ENCODE measurements at regions not wholly inside any gene's neighbourhood (a gene's known extent, or its start where the extent isn't known, plus 50 kb on each side); places are given as distances from the start of the nearest gene placed in this dataset.

DNA sequence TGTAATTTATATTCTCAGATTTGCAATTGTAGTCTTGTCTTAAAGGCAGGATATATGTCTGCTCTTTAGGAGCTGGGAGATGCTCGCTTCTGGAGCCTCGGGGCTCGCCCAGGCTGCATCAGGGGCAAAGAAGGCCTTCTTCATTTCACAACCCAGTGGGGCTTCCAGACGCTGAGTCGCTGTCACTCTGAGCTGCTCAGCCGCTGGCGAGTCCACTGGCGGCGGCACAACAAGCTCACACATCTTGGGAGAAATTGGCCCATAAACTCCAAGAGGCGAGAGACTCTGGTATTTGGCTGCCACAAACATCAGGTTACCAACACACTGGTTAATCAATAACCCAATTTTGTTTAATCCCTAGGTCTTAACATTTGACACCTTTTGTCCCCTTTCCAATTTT, 216.6 kb downstream of the ATG4C start:
- no peaks in the 10 kb centered on the region for H3K4me1 Mint-ChIP-seq (ENCODE audit: low read depth)
- peaks cover 11% of the 10 kb centered on the region for H3K27me3 Mint-ChIP-seq
- H3K9me3 Mint-ChIP-seq, result no peaks in the 10 kb centered on the region
- no peaks in the 10 kb centered on the region for H3K36me3 Mint-ChIP-seq (ENCODE audit: low read depth)
- no peak overlapping the region for H3K4me3 Mint-ChIP-seq
- H3K27ac Mint-ChIP-seq, result no peak overlapping the region
- DNase-seq, result no peak

DNA sequence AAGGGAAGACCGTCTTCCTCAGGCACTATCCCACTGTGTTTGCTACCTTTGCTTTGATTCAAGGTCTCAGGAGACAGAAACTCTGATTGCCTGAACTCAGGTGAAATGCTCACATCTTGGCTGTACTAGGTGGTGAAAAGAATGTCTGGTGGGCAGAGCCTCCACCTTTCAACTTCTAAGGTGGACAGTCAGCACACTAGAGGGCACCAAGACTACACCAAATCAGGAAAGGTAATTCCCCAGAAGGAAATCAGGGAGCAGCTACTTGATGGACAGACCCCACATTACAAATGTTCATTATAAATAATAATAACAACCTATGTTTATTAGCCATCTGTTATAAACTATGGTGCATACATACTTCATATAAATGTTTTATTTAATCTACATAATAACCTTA, 220.9 kb downstream of the ATG4C start:
- H3K27me3 Mint-ChIP-seq, result peaks cover 3% of the 10 kb centered on the region
- no peak overlapping the region for H3K27ac Mint-ChIP-seq
- H3K4me3 Mint-ChIP-seq, result no peak overlapping the region
- DNase-seq, result no peak
- H3K4me1 Mint-ChIP-seq (ENCODE audit: low read depth), result no peaks in the 10 kb centered on the region
- no peaks in the 10 kb centered on the region for H3K9me3 Mint-ChIP-seq
- no peaks in the 10 kb centered on the region for H3K36me3 Mint-ChIP-seq (ENCODE audit: low read depth)

DNA sequence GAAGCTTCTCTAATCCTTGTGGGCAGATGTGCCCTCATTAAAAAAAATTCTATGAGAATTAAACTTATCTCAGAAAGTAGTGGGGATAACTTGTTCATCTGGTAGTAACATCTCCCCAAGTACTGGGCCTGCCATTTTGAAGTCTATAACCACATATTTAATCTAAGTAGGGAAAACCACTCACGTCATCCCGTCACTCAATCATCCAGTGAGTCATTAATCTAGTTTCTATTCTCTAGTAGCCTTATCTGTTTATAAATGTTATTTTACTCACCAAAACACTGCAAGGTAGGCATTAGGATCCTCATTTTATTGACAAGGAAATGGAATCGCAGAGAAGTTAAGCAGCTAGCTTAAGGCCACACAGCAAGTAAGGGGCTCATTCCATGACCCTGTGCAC, 221.9 kb downstream of the ATG4C start:
- H3K4me3 Mint-ChIP-seq, result no peak overlapping the region
- no peak for DNase-seq
- H3K27ac Mint-ChIP-seq, result no peak overlapping the region
- H3K9me3 Mint-ChIP-seq, result no peaks in the 10 kb centered on the region
- H3K4me1 Mint-ChIP-seq (ENCODE audit: low read depth), result no peaks in the 10 kb centered on the region
- no peaks in the 10 kb centered on the region for H3K36me3 Mint-ChIP-seq (ENCODE audit: low read depth)
- H3K27me3 Mint-ChIP-seq, result peaks cover 3% of the 10 kb centered on the region

DNA sequence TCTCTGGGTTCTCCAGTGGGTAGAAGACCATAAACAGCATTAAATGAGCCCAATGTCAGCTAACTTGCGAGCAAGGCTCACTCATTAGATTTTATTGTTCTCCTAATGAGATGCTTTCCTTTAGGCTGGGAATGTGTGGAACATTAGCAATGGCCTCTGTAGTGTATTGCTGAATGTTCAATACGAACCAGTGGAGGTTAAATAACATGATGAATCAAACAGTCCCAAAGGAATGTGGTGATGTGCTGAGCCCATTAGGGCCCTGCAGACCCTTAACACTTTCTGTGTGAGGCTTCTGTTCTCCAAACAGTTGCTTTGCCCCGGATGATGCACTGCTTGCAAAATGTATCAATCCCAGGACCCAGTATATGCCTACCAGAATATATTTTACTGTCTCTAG, 225.5 kb downstream of the ATG4C start:
- no peaks in the 10 kb centered on the region for H3K4me1 Mint-ChIP-seq (ENCODE audit: low read depth)
- H3K27me3 Mint-ChIP-seq, result no peaks in the 10 kb centered on the region
- no peak overlapping the region for H3K4me3 Mint-ChIP-seq
- H3K9me3 Mint-ChIP-seq, result no peaks in the 10 kb centered on the region
- H3K27ac Mint-ChIP-seq, result no peak overlapping the region
- no peaks in the 10 kb centered on the region for H3K36me3 Mint-ChIP-seq (ENCODE audit: low read depth)
- DNase-seq, result no peak

DNA sequence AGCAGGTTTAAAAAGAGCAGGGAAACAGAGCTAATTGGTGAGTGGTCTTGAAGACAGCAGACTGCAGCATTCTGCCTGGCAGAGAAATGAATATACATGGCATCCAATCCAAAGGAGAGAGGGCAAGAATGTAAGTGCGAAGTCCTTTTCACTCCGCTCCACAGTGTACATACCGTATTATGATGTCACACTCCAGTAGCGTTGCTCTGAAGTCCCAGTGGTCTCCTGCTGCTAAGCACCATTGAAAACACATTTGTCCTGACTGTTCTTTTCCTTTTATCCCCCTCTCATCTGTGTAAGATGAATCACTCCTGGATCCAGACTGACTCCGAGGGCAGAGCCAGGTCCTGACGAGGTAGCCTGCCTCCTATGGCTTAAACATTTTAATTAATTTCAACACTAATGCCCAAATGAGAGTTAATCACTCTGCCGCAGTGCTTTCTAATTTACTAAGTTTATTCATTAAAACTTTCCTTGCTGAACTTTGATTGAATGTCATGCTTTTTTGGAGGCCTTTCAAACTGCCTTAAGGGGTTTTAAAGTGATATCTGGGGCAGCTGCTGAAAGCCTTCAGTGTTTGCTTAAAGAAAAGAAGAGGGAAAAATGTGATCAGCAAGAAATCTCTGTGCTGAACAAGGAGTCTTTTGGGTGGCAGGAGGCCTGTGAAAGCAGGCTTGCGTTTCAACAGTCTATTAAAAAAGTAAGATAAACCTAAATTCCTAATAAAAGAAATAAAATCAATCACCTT, 227.2 kb downstream of the ATG4C start:
- no peak for DNase-seq
- no peaks in the 10 kb centered on the region for H3K4me1 Mint-ChIP-seq (ENCODE audit: low read depth)
- no peak overlapping the region for H3K4me3 Mint-ChIP-seq
- H3K27me3 Mint-ChIP-seq, result no peaks in the 10 kb centered on the region
- no peaks in the 10 kb centered on the region for H3K9me3 Mint-ChIP-seq
- H3K27ac Mint-ChIP-seq, result no peak overlapping the region
- no peaks in the 10 kb centered on the region for H3K36me3 Mint-ChIP-seq (ENCODE audit: low read depth)

DNA sequence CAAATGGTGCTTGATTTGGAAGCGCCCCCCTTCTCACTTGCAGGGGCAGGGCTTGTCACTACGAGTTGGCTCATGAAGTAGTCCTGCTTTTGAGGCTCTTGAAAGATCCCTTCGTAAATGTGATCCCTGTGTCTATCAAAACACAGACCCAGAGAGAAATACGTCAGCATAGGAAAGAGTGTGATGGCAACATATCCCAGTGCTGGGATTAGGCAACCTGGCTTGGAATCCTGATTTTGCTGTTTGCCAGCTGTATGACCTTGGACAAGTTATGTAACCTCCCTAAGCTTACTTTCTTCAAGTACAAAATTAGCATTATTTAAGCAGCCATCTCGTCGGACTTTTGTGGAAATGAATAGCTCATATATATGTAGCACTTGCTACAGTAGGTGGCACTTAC, 228.4 kb downstream of the ATG4C start:
- Mint-ChIP-seq H3K36me3 (ENCODE audit: low read depth) (no peaks in the 10 kb centered on the region), H3K27ac (no peak overlapping the region), H3K9me3 (no peaks in the 10 kb centered on the region), H3K4me1 (ENCODE audit: low read depth) (no peaks in the 10 kb centered on the region), H3K4me3 (no peak overlapping the region), H3K27me3 (peaks cover 7% of the 10 kb centered on the region)
- no peak for DNase-seq

DNA sequence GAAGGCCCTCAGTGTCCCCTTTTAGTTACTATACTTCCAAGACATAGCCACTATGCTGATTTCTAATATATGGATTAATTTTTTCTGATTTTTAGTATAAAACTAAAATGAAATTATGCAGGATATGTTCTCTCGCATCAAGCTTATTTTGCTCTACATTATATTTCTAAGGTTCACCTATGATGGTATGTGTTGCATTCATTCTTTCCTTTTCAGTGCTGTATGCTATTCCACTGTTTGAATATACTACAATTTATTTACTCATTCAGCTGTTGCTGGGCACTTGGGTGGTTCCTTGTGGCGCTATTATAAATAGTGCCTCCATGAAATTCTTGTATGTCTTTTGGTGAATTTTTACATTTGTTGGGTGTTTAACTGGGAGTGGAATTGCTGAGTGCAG, 230.3 kb downstream of the ATG4C start:
- Mint-ChIP-seq H3K4me3 (no peak overlapping the region), H3K9me3 (no peaks in the 10 kb centered on the region), H3K27ac (no peak overlapping the region), H3K27me3 (peaks cover 8% of the 10 kb centered on the region), H3K4me1 (ENCODE audit: low read depth) (no peaks in the 10 kb centered on the region), H3K36me3 (ENCODE audit: low read depth) (no peaks in the 10 kb centered on the region)
- no peak for DNase-seq

DNA sequence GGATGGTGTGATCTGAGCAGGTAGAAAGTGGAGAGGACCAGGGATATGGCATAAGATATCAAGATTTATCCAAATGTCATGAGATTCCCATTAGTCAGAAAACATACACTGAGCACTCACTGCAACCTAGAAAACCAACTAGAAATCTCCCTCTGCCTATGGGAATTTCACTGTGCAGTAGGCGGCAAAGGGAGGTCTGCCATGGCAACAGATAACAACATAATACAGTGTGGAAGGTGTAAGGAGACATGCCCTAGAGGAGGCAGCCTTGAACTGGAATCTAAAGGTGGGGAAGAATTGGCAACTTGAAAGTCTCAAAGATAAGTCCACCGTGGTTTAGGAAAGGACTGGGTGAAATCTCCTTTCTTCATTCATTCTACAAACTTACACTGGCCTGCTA, 238.4 kb downstream of the ATG4C start:
- H3K9me3 Mint-ChIP-seq, result peaks cover 3% of the 10 kb centered on the region
- no peak for DNase-seq
- H3K4me3 Mint-ChIP-seq, result no peak overlapping the region
- H3K4me1 Mint-ChIP-seq (ENCODE audit: low read depth), result no peaks in the 10 kb centered on the region
- no peaks in the 10 kb centered on the region for H3K36me3 Mint-ChIP-seq (ENCODE audit: low read depth)
- H3K27me3 Mint-ChIP-seq, result peaks cover 4% of the 10 kb centered on the region
- H3K27ac Mint-ChIP-seq, result no peak overlapping the region

DNA sequence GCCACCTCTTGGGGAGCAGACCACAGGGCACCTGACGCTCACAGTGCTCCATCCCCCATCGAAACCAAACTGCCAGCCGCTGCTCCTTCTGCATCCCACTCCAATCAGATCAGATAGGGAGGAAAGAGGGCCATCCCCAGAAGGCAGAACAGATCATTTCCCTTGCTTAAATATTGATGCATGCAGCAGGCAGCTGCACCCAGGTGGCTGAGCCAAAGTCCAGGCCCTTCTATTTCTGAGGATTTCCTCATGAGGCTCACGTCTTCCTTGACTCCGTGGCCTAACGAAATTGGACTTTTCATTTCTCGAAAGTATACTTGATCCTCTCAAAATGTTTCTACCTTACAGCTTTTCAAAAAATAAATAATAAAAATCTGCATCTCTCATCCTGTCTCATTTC, 239.2 kb downstream of the ATG4C start:
- Mint-ChIP-seq H3K27ac (no peak overlapping the region), H3K4me3 (no peak overlapping the region), H3K27me3 (peaks cover 3% of the 10 kb centered on the region), H3K36me3 (ENCODE audit: low read depth) (no peaks in the 10 kb centered on the region), H3K4me1 (ENCODE audit: low read depth) (no peaks in the 10 kb centered on the region), H3K9me3 (peaks cover 3% of the 10 kb centered on the region)
- DNase-seq, result no peak

DNA sequence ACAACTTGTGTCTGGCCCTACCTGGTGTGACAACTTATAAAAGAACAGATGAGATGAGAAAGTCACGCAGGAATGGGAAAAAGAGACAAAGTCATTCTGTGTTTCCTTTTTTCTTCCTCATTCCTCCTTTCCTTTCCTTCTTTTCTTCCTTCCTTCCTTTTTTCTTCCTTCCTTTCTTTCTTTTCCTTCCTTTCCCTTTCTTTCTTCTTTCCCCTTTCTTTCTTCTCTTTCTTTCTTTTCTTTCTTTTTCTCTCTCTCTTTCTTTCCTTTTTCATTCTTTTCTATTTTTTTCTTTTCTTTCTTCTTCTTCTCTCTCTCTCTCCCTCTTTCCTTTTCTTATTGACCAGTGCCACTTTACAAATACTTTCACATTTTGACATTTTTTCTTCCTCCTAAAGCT, 239.7 kb downstream of the ATG4C start:
- Mint-ChIP-seq H3K9me3 (peaks cover 3% of the 10 kb centered on the region), H3K36me3 (ENCODE audit: low read depth) (no peaks in the 10 kb centered on the region), H3K27ac (no peak overlapping the region), H3K4me1 (ENCODE audit: low read depth) (no peaks in the 10 kb centered on the region), H3K27me3 (peaks cover 3% of the 10 kb centered on the region), H3K4me3 (no peak overlapping the region)
- no peak for DNase-seq

DNA sequence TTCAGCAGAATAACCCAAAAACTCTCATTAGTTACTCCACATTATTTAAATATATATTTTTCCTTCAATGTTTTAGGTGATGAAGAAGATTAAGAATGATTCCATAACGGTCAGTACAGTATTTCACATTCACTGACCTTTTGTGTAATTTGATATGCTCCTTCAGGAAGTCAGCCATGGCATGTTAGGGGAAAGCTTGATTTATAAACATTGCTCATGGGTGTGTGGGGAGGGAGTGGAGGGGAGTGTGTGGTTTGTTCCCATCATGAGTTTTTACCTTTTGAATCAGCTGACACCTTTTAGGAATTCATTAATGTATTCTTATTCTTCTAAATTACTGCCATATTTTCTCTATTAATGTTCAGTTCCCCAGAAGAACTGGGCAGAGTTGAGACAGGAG, 240.2 kb downstream of the ATG4C start:
- Mint-ChIP-seq H3K4me1 (ENCODE audit: low read depth) (no peaks in the 10 kb centered on the region), H3K4me3 (no peak overlapping the region), H3K36me3 (ENCODE audit: low read depth) (no peaks in the 10 kb centered on the region), H3K27me3 (peaks cover 3% of the 10 kb centered on the region), H3K9me3 (peaks cover 3% of the 10 kb centered on the region), H3K27ac (no peak overlapping the region)
- DNase-seq, result no peak

DNA sequence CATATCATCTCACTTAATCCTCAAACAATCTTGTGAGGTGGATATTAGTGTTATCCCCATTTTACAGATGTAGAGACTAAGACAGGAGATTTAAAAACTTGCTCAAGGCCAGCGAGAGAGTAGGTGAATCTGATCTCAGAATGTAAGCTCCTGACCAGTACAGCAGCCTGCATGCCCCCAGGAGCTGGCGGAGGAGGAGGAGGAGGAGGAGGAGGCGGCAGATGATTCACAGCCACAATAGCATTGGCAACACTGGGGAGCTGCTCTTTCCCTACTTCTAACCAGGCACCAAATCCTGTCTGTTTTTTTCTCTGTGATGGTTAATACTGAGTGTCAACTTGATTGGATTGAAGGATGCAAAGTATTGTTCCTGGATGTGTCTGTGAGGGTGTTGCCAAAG, 243.2 kb downstream of the ATG4C start:
- Mint-ChIP-seq H3K4me1 (ENCODE audit: low read depth) (no peaks in the 10 kb centered on the region), H3K27me3 (peaks cover 3% of the 10 kb centered on the region), H3K9me3 (peaks cover 3% of the 10 kb centered on the region), H3K4me3 (no peak overlapping the region), H3K27ac (no peak overlapping the region), H3K36me3 (ENCODE audit: low read depth) (no peaks in the 10 kb centered on the region)
- no peak for DNase-seq

DNA sequence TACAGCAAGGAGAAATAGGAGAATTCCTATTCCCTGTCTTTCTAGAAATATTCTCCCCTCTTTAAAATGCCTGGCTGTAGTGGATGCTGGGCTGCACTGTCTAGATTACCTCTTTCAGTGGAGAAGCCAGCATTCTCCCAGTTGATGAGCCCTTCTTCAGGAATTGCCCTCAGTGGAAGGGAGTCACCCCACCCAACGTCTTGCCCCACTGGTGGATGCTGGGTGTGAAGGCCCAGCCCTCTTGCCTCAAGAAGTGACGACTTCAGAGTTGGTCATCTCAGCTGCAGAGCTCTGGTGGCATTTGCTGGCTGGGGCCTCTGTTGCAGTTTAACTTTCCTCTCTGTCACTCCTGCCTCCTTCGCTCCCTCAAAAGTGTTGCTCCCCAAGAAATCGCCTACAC, 248.2 kb downstream of the ATG4C start:
- H3K4me1 Mint-ChIP-seq (ENCODE audit: low read depth), result no peaks in the 10 kb centered on the region

DNA sequence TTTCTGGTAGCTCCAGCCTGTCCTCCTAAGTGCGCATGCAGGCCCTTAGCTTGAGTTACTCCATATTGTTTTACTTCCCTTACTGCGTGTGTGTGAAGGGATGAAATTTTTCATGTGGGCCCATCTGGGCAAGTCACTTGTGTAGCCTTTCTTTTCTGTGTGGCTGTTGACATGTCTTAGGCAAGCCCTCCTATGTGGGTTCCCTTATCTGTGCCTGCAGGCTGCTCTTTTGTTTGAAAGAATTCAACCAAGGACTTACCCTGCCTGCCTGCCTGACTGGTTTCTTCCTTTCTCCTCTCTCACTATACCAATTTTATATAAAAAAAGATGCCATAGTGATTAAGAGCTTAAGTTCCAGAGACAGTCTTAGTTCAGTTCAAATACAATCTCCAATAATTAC, 249.3 kb downstream of the ATG4C start:
- H3K4me3 Mint-ChIP-seq, result no peak overlapping the region
- H3K27me3 Mint-ChIP-seq, result peaks cover 4% of the 10 kb centered on the region
- no peak for DNase-seq
- H3K27ac Mint-ChIP-seq, result no peak overlapping the region
- no peaks in the 10 kb centered on the region for H3K9me3 Mint-ChIP-seq
- no peaks in the 10 kb centered on the region for H3K4me1 Mint-ChIP-seq (ENCODE audit: low read depth)
- H3K36me3 Mint-ChIP-seq (ENCODE audit: low read depth), result no peaks in the 10 kb centered on the region

More for the DNA sequence above, 248.2 kb downstream of the ATG4C start:
- Mint-ChIP-seq H3K9me3 (no peaks in the 10 kb centered on the region), H3K27me3 (peaks cover 4% of the 10 kb centered on the region), H3K4me3 (no peak overlapping the region), H3K27ac (no peak overlapping the region), H3K36me3 (ENCODE audit: low read depth) (no peaks in the 10 kb centered on the region)
- DNase-seq, result no peak

DNA sequence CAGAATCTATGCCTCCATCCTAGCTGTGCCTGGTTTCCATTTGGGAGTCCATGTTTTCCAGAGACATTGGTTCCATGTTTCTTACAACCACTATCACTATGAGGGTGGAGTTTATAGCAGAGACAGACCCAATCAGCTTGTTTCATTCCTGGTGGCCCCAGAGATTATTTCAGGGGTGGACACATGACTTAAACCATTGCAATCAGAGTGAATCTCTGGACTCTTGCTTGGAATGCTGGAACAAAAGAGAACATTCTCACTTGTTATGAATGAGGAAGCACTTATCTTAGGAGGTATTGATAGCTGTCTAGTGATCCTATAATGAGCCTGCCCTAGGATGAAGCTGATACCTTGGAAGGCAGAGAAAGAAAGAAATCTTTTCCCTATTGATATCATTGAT, 250.3 kb downstream of the ATG4C start:
- no peak for DNase-seq
- Mint-ChIP-seq H3K27ac (no peak overlapping the region), H3K9me3 (no peaks in the 10 kb centered on the region), H3K36me3 (ENCODE audit: low read depth) (no peaks in the 10 kb centered on the region), H3K4me3 (no peak overlapping the region), H3K27me3 (peaks cover 4% of the 10 kb centered on the region), H3K4me1 (ENCODE audit: low read depth) (no peaks in the 10 kb centered on the region)

DNA sequence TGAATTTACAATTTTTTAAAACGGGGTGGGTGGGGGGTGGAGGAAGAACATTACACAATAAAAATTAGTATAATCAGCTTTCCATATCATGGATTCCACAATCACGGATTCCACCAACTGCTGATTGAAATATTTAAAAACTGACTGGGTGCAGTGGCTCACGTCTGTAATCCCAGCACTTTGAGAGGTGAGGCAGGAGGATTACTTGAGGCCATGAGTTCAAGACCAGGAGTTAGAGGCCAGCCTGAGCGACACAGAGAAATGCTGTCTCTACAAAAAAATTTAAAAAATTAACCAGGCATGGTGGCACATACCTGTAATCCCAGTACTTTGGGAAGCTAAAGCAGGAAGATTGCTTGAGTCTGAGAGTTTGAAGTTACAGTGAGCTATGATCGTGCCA, 254.7 kb downstream of the ATG4C start:
- Mint-ChIP-seq H3K9me3 (no peaks in the 10 kb centered on the region), H3K4me1 (ENCODE audit: low read depth) (no peaks in the 10 kb centered on the region), H3K4me3 (no peak overlapping the region), H3K27me3 (peaks cover 4% of the 10 kb centered on the region), H3K36me3 (ENCODE audit: low read depth) (no peaks in the 10 kb centered on the region), H3K27ac (no peak overlapping the region)
- DNase-seq, result no peak
